ENCODE measurements at regions not wholly inside any gene's neighbourhood (a gene's known extent, or its start where the extent isn't known, plus 50 kb on each side); places are given as distances from the start of the nearest gene placed in this dataset.

- Histone ChIP-seq H3K27ac (no peak overlapping the region), H3K36me3 (no peaks in the 10 kb centered on the region), H3K4me3 (no peak overlapping the region), H3K27me3 (replicated peaks in 1 of 7) (no peaks in the 10 kb centered on the region), H3K4me1 (no peaks in the 10 kb centered on the region), H3K9me3 (peaks cover 0 to 22% (median 7%) of the 10 kb centered on the region in 8 donors)
- DNase-seq: no peak
- intact Hi-C loops (cut with DNase I; ENCODE audit: low total_unique reads): no loop called here
- 76 to 90% (median 85%) methylated on average over 5 of the region's 5 CpGs for WGBS, 5 donors
- no peak for TF ChIP-seq CTCF (IDR thresholded peaks at IDR 0.05 in 8 of 11, conservative IDR thresholded peaks at IDR 0.05 in 3 of 11)
- TF ChIP-seq POLR2AphosphoS5 (IDR thresholded peaks at IDR 0.05): no peak
- TF ChIP-seq POLR2A (IDR thresholded peaks at IDR 0.05): no peak
These were observed 762.0 kb downstream of the CDH8 start for GRCh38 chr16:61274211-61274610.

GRCh38 chr16:61270726-61271125 lies 765.5 kb downstream of the CDH8 start:
- DNase-seq: no peak
- Histone ChIP-seq H3K36me3 (no peaks in the 10 kb centered on the region), H3K27ac (no peak overlapping the region), H3K9me3 (peaks cover 0 to 16% (median 7%) of the 10 kb centered on the region in 8 donors), H3K27me3 (replicated peaks in 1 of 7) (no peaks in the 10 kb centered on the region), H3K4me1 (no peaks in the 10 kb centered on the region), H3K4me3 (no peak overlapping the region)
- TF ChIP-seq POLR2A (IDR thresholded peaks at IDR 0.05): no peak
- intact Hi-C loops (cut with DNase I; ENCODE audit: low total_unique reads): no loop called here

- TF ChIP-seq CTCF (IDR thresholded peaks at IDR 0.05 in 8 of 11, conservative IDR thresholded peaks at IDR 0.05 in 3 of 11) (no peak), POLR2A (IDR thresholded peaks at IDR 0.05) (no peak), POLR2AphosphoS5 (IDR thresholded peaks at IDR 0.05) (no peak)
- no peak for DNase-seq
- 89 to 98% (median 93%) methylated on average over 1 of the region's 1 CpG for WGBS, 5 donors
- Histone ChIP-seq H3K27ac (no peak overlapping the region), H3K4me3 (no peak overlapping the region), H3K36me3 (no peaks in the 10 kb centered on the region), H3K27me3 (replicated peaks in 1 of 7) (no peaks in the 10 kb centered on the region), H3K9me3 (peaks cover 0 to 6% (median 0%) of the 10 kb centered on the region in 8 donors), H3K4me1 (no peaks in the 10 kb centered on the region)
- intact Hi-C loops (cut with DNase I; ENCODE audit: low total_unique reads): no loop called here
These were observed 772.8 kb downstream of the CDH8 start for GRCh38 chr16:61263400-61263799.

- H3K27ac ChIP-seq: no peak overlapping the region
- 81 to 94% (median 84%) methylated on average over 3 of the region's 3 CpGs for WGBS, 5 donors
These were observed 774.9 kb downstream of the CDH8 start for GRCh38 chr16:61261315-61261714.

More at GRCh38 chr16:61261315-61261714, 774.9 kb downstream of the CDH8 start:
- DNase-seq: no peak
- Histone ChIP-seq H3K4me1 (no peaks in the 10 kb centered on the region), H3K4me3 (no peak overlapping the region), H3K27me3 (replicated peaks in 1 of 7) (no peaks in the 10 kb centered on the region), H3K9me3 (no peaks in the 10 kb centered on the region), H3K36me3 (no peaks in the 10 kb centered on the region)
- TF ChIP-seq CTCF (IDR thresholded peaks at IDR 0.05 in 8 of 11, conservative IDR thresholded peaks at IDR 0.05 in 3 of 11) (no peak), POLR2A (IDR thresholded peaks at IDR 0.05) (no peak), POLR2AphosphoS5 (IDR thresholded peaks at IDR 0.05) (no peak)
- intact Hi-C loops (cut with DNase I; ENCODE audit: low total_unique reads): no loop called here
